Endodermal cell (in vitro differentiated cells): ENCODE measurements at regions not wholly inside any gene's neighbourhood (a gene's known extent, or its start where the extent isn't known, plus 50 kb on each side); places are given as distances from the start of the nearest gene placed in this dataset.

Experiments used
- DNase-seq: peaks from one replicate; pipeline ENCODE4 v3.0.0-alpha.2; 2017
- H3K27ac ChIP-seq: 2 replicates; pipeline ENCODE4 v1.5.1; 2013; ENCODE audit warnings: mild to moderate bottlenecking, low read depth, low read length, moderate library complexity
- H3K27me3 ChIP-seq: 2 replicates; pipeline ENCODE4 v1.6.1; 2013; ENCODE audit warnings: mild to moderate bottlenecking, low read length, moderate library complexity; ENCODE audit not compliant: insufficient read depth, control insufficient read depth, poor library complexity, severe bottlenecking
- H3K36me3 ChIP-seq: 2 replicates; pipeline ENCODE4 v1.7.0; 2013; ENCODE audit warnings: mild to moderate bottlenecking, low read length, moderate library complexity; ENCODE audit not compliant: control insufficient read depth, insufficient read depth
- H3K4me1 ChIP-seq: one replicate; pipeline ENCODE4 v1.7.0; 2013; ENCODE audit warnings: low read length; ENCODE audit not compliant: control insufficient read depth, insufficient read depth
- H3K4me3 ChIP-seq: 2 replicates; pipeline ENCODE4 v1.5.1; 2013; ENCODE audit warnings: mild to moderate bottlenecking, low read length, moderate library complexity
- H3K9ac ChIP-seq: 2 replicates; pipeline ENCODE4 v1.6.1; 2013; ENCODE audit warnings: mild to moderate bottlenecking, low read length, moderate library complexity; ENCODE audit not compliant: poor library complexity, severe bottlenecking; ENCODE audit errors: extremely low read depth
- H3K9me3 ChIP-seq: 2 replicates; pipeline ENCODE4 v1.6.1; 2013; ENCODE audit warnings: mild to moderate bottlenecking, low read length, moderate library complexity; ENCODE audit not compliant: control insufficient read depth
- H3K27ac Mint-ChIP-seq: 2 replicates; pipeline ENCODE4 v1.8.0; 2020; ENCODE audit warnings: mixed read lengths
- H3K27me3 Mint-ChIP-seq: 2 replicates; pipeline ENCODE4 v1.8.0; 2021; ENCODE audit warnings: mild to moderate bottlenecking, mixed read lengths; ENCODE audit not compliant: insufficient read depth
- H3K36me3 Mint-ChIP-seq: 2 replicates; pipeline ENCODE4 v1.8.0; 2020; ENCODE audit warnings: low read depth, mixed read lengths
- H3K4me1 Mint-ChIP-seq: 2 replicates; pipeline ENCODE4 v1.8.0; 2020; ENCODE audit warnings: mixed read lengths
- H3K4me3 Mint-ChIP-seq: 2 replicates; pipeline ENCODE4 v1.8.0; 2020; ENCODE audit warnings: mild to moderate bottlenecking, moderate library complexity, mixed read lengths
- H3K9me3 Mint-ChIP-seq: 2 replicates; pipeline ENCODE4 v1.8.0; 2020; ENCODE audit warnings: mild to moderate bottlenecking, mixed read lengths
- CTCF ChIP-seq: fragments of 200-600 bp; sonication (generic); conservative IDR thresholded peaks from 2 replicates; pipeline ENCODE4 v1.5.0; 2021; ENCODE audit warnings: antibody characterized with exemption, mild to moderate bottlenecking
- WGBS, 2 experiments: methylation state at CpG; one replicate each; pipeline versions ENCODE4 v1.1.5 to v1.1.7; 2013; ENCODE audit warnings: missing lambda C conversion rate in 2 of 2, mixed read lengths in 1 of 2; ENCODE audit not compliant: insufficient coverage in 1 of 2, insufficient read length in 1 of 2; 5-methylcytosine and 5-hydroxymethylcytosine counted together

GRCh38 chr3:28947061-28947460 lies 333.8 kb upstream of the RBMS3 start:
- no peak for TF ChIP-seq CTCF
- WGBS, 2 experiments = 85% methylated on average over 1 of the region's 2 CpGs; no CpG with 5 or more reads in 1 of the 2 experiments
- no peak overlapping the region for H3K4me3 Mint-ChIP-seq

GRCh38 chr3:28947751-28948150 lies 333.1 kb upstream of the RBMS3 start:
- H3K4me3 Mint-ChIP-seq = no peak overlapping the region
- H3K4me1 Mint-ChIP-seq = no peaks in the 10 kb centered on the region
- no peak for TF ChIP-seq CTCF
- no peak overlapping the region for H3K27ac Mint-ChIP-seq
- no peaks in the 10 kb centered on the region for H3K4me1 ChIP-seq
- H3K27me3 ChIP-seq = no peaks in the 10 kb centered on the region
- no peaks in the 10 kb centered on the region for H3K36me3 Mint-ChIP-seq
- H3K36me3 ChIP-seq = no peaks in the 10 kb centered on the region
- H3K9me3 ChIP-seq = no peaks in the 10 kb centered on the region
- no peak overlapping the region for H3K9ac ChIP-seq
- no peaks in the 10 kb centered on the region for H3K27me3 Mint-ChIP-seq
- H3K4me3 ChIP-seq = no peak overlapping the region
- H3K9me3 Mint-ChIP-seq = no peaks in the 10 kb centered on the region
- 89 to 91% methylated on average over 1 to 2 of the region's 2 CpGs for WGBS, 2 experiments
- DNase-seq = no peak
- H3K27ac ChIP-seq = no peak overlapping the region

More at GRCh38 chr3:28947061-28947460, 333.8 kb upstream of the RBMS3 start:
- Mint-ChIP-seq H3K27ac (no peak overlapping the region), H3K27me3 (no peaks in the 10 kb centered on the region), H3K9me3 (no peaks in the 10 kb centered on the region), H3K36me3 (no peaks in the 10 kb centered on the region), H3K4me1 (no peaks in the 10 kb centered on the region)
- H3K9me3 ChIP-seq = no peaks in the 10 kb centered on the region
- no peak overlapping the region for H3K9ac ChIP-seq
- no peak overlapping the region for H3K27ac ChIP-seq
- no peak overlapping the region for H3K4me3 ChIP-seq
- H3K27me3 ChIP-seq = no peaks in the 10 kb centered on the region
- no peak for DNase-seq
- no peaks in the 10 kb centered on the region for H3K4me1 ChIP-seq
- no peaks in the 10 kb centered on the region for H3K36me3 ChIP-seq

GRCh38 chr3:28948685-28949084 lies 332.2 kb upstream of the RBMS3 start:
- Mint-ChIP-seq H3K36me3 (no peaks in the 10 kb centered on the region), H3K27ac (no peak overlapping the region), H3K9me3 (no peaks in the 10 kb centered on the region), H3K4me3 (no peak overlapping the region), H3K27me3 (no peaks in the 10 kb centered on the region), H3K4me1 (no peaks in the 10 kb centered on the region)
- Histone ChIP-seq H3K4me1 (no peaks in the 10 kb centered on the region), H3K36me3 (no peaks in the 10 kb centered on the region), H3K9ac (no peak overlapping the region), H3K27ac (no peak overlapping the region), H3K4me3 (no peak overlapping the region), H3K27me3 (no peaks in the 10 kb centered on the region), H3K9me3 (no peaks in the 10 kb centered on the region)
- TF ChIP-seq CTCF = no peak
- no peak for DNase-seq
